Panc1 (cell line): ENCODE measurements at regions not wholly inside any gene's neighbourhood (a gene's known extent, or its start where the extent isn't known, plus 50 kb on each side); places are given as distances from the start of the nearest gene placed in this dataset.

Experiments
- POLR2AphosphoS5 ChIP-seq: IDR thresholded peaks from 2 replicates; pipeline ENCODE4 v1.6.1; 2012; ENCODE audit warnings: mild to moderate bottlenecking, low read depth, low read length, moderate library complexity
- SIN3A ChIP-seq: IDR thresholded peaks from 2 replicates; pipeline ENCODE4 v1.6.1; 2012; ENCODE audit warnings: low read depth, mild to moderate bottlenecking, low read length, moderate library complexity, borderline replicate concordance; ENCODE audit not compliant: insufficient read depth
- TCF7L2 ChIP-seq: IDR thresholded peaks from 2 replicates; pipeline ENCODE4 v1.6.1; 2011; ENCODE audit warnings: mild to moderate bottlenecking, low read depth, low read length, inconsistent platforms
- TF ChIP-seq, protein P1 (sequence below): fragments of 450-650 bp; IDR thresholded peaks from 2 replicates; pipeline ENCODE4 v1.5.1; 2017; ENCODE audit warnings: mild to moderate bottlenecking
- TF ChIP-seq, protein P2 (sequence below), 2 experiments: IDR thresholded peaks; 2 replicates each; pipeline ENCODE4 v1.6.1; 2011 to 2012; ENCODE audit warnings: low read depth in 2 of 2, control low read depth in 1 of 2, low read length in 1 of 2, mild to moderate bottlenecking in 1 of 2, moderate library complexity in 1 of 2; ENCODE audit not compliant: insufficient read depth in 1 of 2

DNA sequence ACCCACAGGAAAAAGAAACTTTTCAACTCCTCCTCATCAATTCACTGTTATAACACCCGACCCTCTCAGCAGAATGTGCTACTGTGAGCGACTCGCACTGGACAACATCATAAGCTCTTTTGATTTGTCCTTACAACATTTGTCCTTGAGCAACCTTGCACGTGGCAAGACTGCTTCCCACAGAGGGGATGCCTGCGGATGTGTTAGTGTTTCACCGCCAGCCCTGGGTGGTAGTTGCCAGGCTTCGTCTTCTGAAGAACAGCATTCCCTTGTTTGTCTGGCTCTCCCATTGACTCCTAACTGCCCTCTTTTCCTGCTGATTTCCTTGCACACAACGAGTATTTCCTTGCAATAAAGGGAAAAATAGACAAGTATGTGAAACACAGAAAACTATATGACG lies 111.4 kb upstream of the SLC7A1 start:
- TF ChIP-seq, protein P1, sequence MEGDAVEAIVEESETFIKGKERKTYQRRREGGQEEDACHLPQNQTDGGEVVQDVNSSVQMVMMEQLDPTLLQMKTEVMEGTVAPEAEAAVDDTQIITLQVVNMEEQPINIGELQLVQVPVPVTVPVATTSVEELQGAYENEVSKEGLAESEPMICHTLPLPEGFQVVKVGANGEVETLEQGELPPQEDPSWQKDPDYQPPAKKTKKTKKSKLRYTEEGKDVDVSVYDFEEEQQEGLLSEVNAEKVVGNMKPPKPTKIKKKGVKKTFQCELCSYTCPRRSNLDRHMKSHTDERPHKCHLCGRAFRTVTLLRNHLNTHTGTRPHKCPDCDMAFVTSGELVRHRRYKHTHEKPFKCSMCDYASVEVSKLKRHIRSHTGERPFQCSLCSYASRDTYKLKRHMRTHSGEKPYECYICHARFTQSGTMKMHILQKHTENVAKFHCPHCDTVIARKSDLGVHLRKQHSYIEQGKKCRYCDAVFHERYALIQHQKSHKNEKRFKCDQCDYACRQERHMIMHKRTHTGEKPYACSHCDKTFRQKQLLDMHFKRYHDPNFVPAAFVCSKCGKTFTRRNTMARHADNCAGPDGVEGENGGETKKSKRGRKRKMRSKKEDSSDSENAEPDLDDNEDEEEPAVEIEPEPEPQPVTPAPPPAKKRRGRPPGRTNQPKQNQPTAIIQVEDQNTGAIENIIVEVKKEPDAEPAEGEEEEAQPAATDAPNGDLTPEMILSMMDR, result no peak
- no peak for TF ChIP-seq TCF7L2
- TF ChIP-seq, protein P2, sequence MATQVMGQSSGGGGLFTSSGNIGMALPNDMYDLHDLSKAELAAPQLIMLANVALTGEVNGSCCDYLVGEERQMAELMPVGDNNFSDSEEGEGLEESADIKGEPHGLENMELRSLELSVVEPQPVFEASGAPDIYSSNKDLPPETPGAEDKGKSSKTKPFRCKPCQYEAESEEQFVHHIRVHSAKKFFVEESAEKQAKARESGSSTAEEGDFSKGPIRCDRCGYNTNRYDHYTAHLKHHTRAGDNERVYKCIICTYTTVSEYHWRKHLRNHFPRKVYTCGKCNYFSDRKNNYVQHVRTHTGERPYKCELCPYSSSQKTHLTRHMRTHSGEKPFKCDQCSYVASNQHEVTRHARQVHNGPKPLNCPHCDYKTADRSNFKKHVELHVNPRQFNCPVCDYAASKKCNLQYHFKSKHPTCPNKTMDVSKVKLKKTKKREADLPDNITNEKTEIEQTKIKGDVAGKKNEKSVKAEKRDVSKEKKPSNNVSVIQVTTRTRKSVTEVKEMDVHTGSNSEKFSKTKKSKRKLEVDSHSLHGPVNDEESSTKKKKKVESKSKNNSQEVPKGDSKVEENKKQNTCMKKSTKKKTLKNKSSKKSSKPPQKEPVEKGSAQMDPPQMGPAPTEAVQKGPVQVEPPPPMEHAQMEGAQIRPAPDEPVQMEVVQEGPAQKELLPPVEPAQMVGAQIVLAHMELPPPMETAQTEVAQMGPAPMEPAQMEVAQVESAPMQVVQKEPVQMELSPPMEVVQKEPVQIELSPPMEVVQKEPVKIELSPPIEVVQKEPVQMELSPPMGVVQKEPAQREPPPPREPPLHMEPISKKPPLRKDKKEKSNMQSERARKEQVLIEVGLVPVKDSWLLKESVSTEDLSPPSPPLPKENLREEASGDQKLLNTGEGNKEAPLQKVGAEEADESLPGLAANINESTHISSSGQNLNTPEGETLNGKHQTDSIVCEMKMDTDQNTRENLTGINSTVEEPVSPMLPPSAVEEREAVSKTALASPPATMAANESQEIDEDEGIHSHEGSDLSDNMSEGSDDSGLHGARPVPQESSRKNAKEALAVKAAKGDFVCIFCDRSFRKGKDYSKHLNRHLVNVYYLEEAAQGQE (IDR thresholded peaks at IDR 0.05; ENCODE audit: insufficient read depth in 1 of 2, low read depth in 2 of 2, low read length in 1 of 2), result no peak
- TF ChIP-seq POLR2AphosphoS5, result no peak
- no peak for TF ChIP-seq SIN3A
